SK-N-SH treated with all-trans-retinoic acid at 6 μM for 48 hours (cell line): ENCODE measurements at regions not wholly inside any gene's neighbourhood (a gene's known extent, or its start where the extent isn't known, plus 50 kb on each side); places are given as distances from the start of the nearest gene placed in this dataset.

Experiments used
- BACH2 ChIP-seq: fragments of 250-450 bp; sonication (Bioruptor Pico); IDR thresholded peaks from 2 replicates; pipeline ENCODE4 v1.9.0; 2021; ENCODE audit warnings: mild to moderate bottlenecking, borderline replicate concordance
- ESRRG ChIP-seq: fragments of 250-450 bp; sonication (Bioruptor Pico); IDR thresholded peaks from 2 replicates; pipeline ENCODE4 v1.6.1; 2021; ENCODE audit warnings: mild to moderate bottlenecking
- GLIS3 ChIP-seq: fragments of 250-450 bp; sonication (Bioruptor Pico); IDR thresholded peaks from 2 replicates; pipeline ENCODE4 v1.5.0; 2020; ENCODE audit warnings: mild to moderate bottlenecking, moderate library complexity
- OSR1 ChIP-seq: fragments of 250-450 bp; sonication (Bioruptor Pico); IDR thresholded peaks from 2 replicates; pipeline ENCODE4 v1.8.0; 2022; ENCODE audit warnings: moderate library complexity, mild to moderate bottlenecking, inconsistent platforms
- PPARA ChIP-seq: fragments of 250-450 bp; sonication (Bioruptor Pico); IDR thresholded peaks from 2 replicates; pipeline ENCODE4 v1.5.0; 2020; ENCODE audit warnings: mild to moderate bottlenecking, borderline replicate concordance
- RARB ChIP-seq: fragments of 250-450 bp; sonication (Bioruptor Pico); IDR thresholded peaks from 2 replicates; pipeline ENCODE4 v1.8.0; 2021; ENCODE audit warnings: mild to moderate bottlenecking, moderate library complexity
- ZFP3 ChIP-seq: fragments of 250-450 bp; sonication (Bioruptor Pico); IDR thresholded peaks from 2 replicates; pipeline ENCODE4 v1.5.0; 2020; ENCODE audit warnings: mild to moderate bottlenecking, moderate library complexity
- ZFP30 ChIP-seq: fragments of 450-650 bp; formaldehyde crosslinking; IDR thresholded peaks from 2 replicates; pipeline ENCODE4 v1.5.0; 2022; ENCODE audit warnings: mild to moderate bottlenecking, moderate library complexity
- ZNF565 ChIP-seq: fragments of 450-650 bp; formaldehyde crosslinking; conservative IDR thresholded peaks from 2 replicates; pipeline ENCODE4 v1.5.0; 2020; ENCODE audit warnings: low read depth, mild to moderate bottlenecking, moderate library complexity
- ZNF70 ChIP-seq: fragments of 450-650 bp; formaldehyde crosslinking; IDR thresholded peaks from 2 replicates; pipeline ENCODE4 v1.5.0; 2020; ENCODE audit warnings: mild to moderate bottlenecking, moderate library complexity
- ZNF8 ChIP-seq: fragments of 450-650 bp; formaldehyde crosslinking; IDR thresholded peaks from 2 replicates; pipeline ENCODE4 v1.5.0; 2020; ENCODE audit warnings: mild to moderate bottlenecking, moderate library complexity
- TF ChIP-seq, protein P1 (sequence below): fragments of 250-450 bp; sonication (Bioruptor Pico); IDR thresholded peaks from 2 replicates; pipeline ENCODE4 v1.8.0; 2020; ENCODE audit warnings: mild to moderate bottlenecking, moderate library complexity, borderline replicate concordance
- TF ChIP-seq, protein P2 (sequence below): fragments of 250-450 bp; sonication (Bioruptor Pico); IDR thresholded peaks from 2 replicates; pipeline ENCODE4 v1.5.1; 2020; ENCODE audit warnings: low read depth, mild to moderate bottlenecking, moderate library complexity
- TF ChIP-seq, protein P3 (sequence below): fragments of 250-450 bp; sonication (Bioruptor Pico); IDR thresholded peaks from 2 replicates; pipeline ENCODE4 v1.8.0; 2021; ENCODE audit warnings: low read depth, mild to moderate bottlenecking, moderate library complexity, borderline replicate concordance

DNA sequence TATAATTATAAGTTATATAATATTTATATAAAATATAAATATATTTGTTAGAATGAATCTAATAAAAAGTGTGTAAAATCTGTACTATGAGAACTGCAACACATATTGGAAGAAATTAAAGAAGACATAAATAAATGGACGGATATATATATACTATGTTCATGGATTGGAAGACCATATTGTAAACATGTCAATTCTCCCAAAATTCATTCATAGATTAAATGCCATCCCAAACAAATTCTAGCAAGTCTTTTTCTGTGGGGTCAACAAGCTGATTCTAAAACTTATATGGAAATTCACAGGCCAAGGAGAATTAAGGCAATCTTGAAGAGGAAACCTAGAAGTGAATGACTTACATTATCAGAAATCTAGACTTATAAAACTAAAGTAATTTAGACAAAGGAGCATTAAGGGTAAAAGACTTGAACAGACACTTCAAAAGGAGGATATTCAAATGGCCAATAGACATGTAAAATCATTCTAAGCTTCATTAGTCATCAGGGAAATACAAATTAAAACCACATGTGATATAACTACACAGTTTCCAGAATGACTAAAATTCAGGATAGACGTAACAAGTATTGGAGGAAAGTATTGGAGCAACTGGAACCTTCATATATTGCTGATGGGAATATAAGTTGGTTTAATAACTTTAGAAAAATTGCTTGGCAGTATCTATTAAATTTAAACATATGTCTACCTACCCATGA lies 225.9 kb downstream of the EMX2 start:
- TF ChIP-seq OSR1 (CRISPR knock-in tag) (no peak), ZFP3 (CRISPR knock-in tag) (no peak), ZNF70 (CRISPR knock-in tag) (no peak), ZFP30 (CRISPR knock-in tag) (no peak), RARB (no peak), ZNF565 (no peak), BACH2 (CRISPR knock-in tag) (no peak), PPARA (CRISPR knock-in tag) (no peak), ESRRG (CRISPR knock-in tag) (no peak), GLIS3 (CRISPR knock-in tag) (no peak), ZNF8 (no peak)
- TF ChIP-seq, protein P1, sequence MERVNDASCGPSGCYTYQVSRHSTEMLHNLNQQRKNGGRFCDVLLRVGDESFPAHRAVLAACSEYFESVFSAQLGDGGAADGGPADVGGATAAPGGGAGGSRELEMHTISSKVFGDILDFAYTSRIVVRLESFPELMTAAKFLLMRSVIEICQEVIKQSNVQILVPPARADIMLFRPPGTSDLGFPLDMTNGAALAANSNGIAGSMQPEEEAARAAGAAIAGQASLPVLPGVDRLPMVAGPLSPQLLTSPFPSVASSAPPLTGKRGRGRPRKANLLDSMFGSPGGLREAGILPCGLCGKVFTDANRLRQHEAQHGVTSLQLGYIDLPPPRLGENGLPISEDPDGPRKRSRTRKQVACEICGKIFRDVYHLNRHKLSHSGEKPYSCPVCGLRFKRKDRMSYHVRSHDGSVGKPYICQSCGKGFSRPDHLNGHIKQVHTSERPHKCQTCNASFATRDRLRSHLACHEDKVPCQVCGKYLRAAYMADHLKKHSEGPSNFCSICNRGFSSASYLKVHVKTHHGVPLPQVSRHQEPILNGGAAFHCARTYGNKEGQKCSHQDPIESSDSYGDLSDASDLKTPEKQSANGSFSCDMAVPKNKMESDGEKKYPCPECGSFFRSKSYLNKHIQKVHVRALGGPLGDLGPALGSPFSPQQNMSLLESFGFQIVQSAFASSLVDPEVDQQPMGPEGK (CRISPR knock-in tag) = no peak
- TF ChIP-seq, protein P2, sequence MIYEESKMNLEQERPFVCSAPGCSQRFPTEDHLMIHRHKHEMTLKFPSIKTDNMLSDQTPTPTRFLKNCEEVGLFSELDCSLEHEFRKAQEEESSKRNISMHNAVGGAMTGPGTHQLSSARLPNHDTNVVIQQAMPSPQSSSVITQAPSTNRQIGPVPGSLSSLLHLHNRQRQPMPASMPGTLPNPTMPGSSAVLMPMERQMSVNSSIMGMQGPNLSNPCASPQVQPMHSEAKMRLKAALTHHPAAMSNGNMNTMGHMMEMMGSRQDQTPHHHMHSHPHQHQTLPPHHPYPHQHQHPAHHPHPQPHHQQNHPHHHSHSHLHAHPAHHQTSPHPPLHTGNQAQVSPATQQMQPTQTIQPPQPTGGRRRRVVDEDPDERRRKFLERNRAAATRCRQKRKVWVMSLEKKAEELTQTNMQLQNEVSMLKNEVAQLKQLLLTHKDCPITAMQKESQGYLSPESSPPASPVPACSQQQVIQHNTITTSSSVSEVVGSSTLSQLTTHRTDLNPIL (CRISPR knock-in tag) = no peak
- TF ChIP-seq, protein P3, sequence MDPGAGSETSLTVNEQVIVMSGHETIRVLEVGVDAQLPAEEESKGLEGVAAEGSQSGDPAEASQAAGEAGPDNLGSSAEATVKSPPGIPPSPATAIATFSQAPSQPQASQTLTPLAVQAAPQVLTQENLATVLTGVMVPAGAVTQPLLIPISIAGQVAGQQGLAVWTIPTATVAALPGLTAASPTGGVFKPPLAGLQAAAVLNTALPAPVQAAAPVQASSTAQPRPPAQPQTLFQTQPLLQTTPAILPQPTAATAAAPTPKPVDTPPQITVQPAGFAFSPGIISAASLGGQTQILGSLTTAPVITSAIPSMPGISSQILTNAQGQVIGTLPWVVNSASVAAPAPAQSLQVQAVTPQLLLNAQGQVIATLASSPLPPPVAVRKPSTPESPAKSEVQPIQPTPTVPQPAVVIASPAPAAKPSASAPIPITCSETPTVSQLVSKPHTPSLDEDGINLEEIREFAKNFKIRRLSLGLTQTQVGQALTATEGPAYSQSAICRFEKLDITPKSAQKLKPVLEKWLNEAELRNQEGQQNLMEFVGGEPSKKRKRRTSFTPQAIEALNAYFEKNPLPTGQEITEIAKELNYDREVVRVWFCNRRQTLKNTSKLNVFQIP (CRISPR knock-in tag) = no peak
